Adrenal gland (tissue), 9 donors: ENCODE measurements at regions not wholly inside any gene's neighbourhood (a gene's known extent, or its start where the extent isn't known, plus 50 kb on each side); places are given as distances from the start of the nearest gene placed in this dataset.

Source experiments
- DNase-seq, 7 donors: peaks; one replicate each; pipeline ENCODE4 v3.0.0-alpha.2; 2019 to 2020
- H3K27ac ChIP-seq, 5 donors: fragments of 200-600 bp; sonication (generic) in 4 of 5; 1 replicate in 3 of 5; 2 replicates in 2 of 5; pipeline versions ENCODE4 v1.5.1 to v1.8.0; 2016 to 2020; ENCODE audit warnings: mild to moderate bottlenecking in 1 of 5
- H3K27me3 ChIP-seq: fragments of 200-600 bp; 2 replicates; pipeline ENCODE4 v1.8.0; 2021
- H3K36me3 ChIP-seq, 2 donors: fragments of 200-600 bp; replicated peaks in 1 of 2; 1 replicate in 1 of 2; 2 replicates in 1 of 2; pipeline versions ENCODE4 v1.5.1 to v1.8.0; 2018 to 2022
- H3K4me1 ChIP-seq, 2 donors: fragments of 200-600 bp; replicated peaks in 1 of 2; 1 replicate in 1 of 2; 2 replicates in 1 of 2; pipeline versions ENCODE4 v1.5.1 to v1.8.0; 2018 to 2021
- H3K4me3 ChIP-seq, 4 donors: fragments of 200-600 bp; sonication (generic) in 3 of 4; one replicate each; pipeline ENCODE4 v1.5.1; 2016 to 2018
- H3K9me3 ChIP-seq, 3 donors: fragments of 200-600 bp; sonication (generic) in 1 of 3; replicated peaks in 1 of 3; 1 replicate in 2 of 3; 2 replicates in 1 of 3; pipeline versions ENCODE4 v1.5.1 to v1.8.0; 2016 to 2021
- CTCF ChIP-seq, 6 experiments: fragments of 450-650 bp in 4 of 6; fragments of 200-600 bp in 2 of 6; sonication (generic) in 1 of 6; IDR thresholded peaks; 1 replicate in 5 of 6; 2 replicates in 1 of 6; pipeline versions ENCODE4 v1.5.1 to v1.8.0; 2016 to 2021; ENCODE audit warnings: antibody characterized with exemption in 6 of 6, mild to moderate bottlenecking in 2 of 6, moderate library complexity in 1 of 6
- POLR2A ChIP-seq, 2 donors: fragments of 450-650 bp; IDR thresholded peaks; one replicate each; pipeline ENCODE4 v1.6.1; 2017; ENCODE audit warnings: antibody characterized with exemption in 2 of 2, mild to moderate bottlenecking in 2 of 2, moderate library complexity in 1 of 2
- WGBS, 4 donors: extraction: QIAGEN DNeasy Blood & Tissue Kit in 2 of 4; methylation state at CpG; one replicate each; pipeline versions ENCODE4 v1.1.5 to v1.1.7; 2013 to 2017; 5-methylcytosine and 5-hydroxymethylcytosine counted together
- intact Hi-C, 2 donors: fragments of 100-400 bp; cut with DNase I; formaldehyde crosslinking; loops; one replicate each; pipeline versions ENCODE4 v1.14.1 to v1.15.0; 2022 to 2023
- donor health status: healthy with polysubstance abuse.
- donor health status: Bipolar disorder and iron deficiency.
- donor health status: DM: yes; HTN: yes; CAD: no.
- donor health status: DM: no; HTN: no; CAD: no.
- donor health status: DM: no; HTN: no; CAD: no.

- H3K27ac ChIP-seq, result peak overlapping the region in 2 of 5 donors; percentile 39 to 75
Observed at GRCh38 chr13:80083081-80083852, 257.7 kb downstream of the SPRY2 start.

GRCh38 chr13:80082396-80083080, 258.4 kb downstream of the SPRY2 start:
- H3K27ac ChIP-seq, result no peak overlapping the region
- H3K36me3 ChIP-seq, result no peaks in the 10 kb centered on the region
- no peak for DNase-seq
- no peak overlapping the region for H3K4me3 ChIP-seq
- H3K9me3 ChIP-seq, result no peaks in the 10 kb centered on the region
- H3K27me3 ChIP-seq, result no peaks in the 10 kb centered on the region
- TF ChIP-seq CTCF (IDR thresholded peaks at IDR 0.05) (no peak), POLR2A (IDR thresholded peaks at IDR 0.05) (no peak)
- peaks cover 0 to 8% of the 10 kb centered on the region in 2 donors for H3K4me1 ChIP-seq
- intact Hi-C loops, result no loop called here

More at GRCh38 chr13:80083081-80083852, 257.7 kb downstream of the SPRY2 start:
- intact Hi-C loops, result no loop called here
- Histone ChIP-seq H3K36me3 (no peaks in the 10 kb centered on the region), H3K27me3 (no peaks in the 10 kb centered on the region), H3K9me3 (no peaks in the 10 kb centered on the region), H3K4me1 (peaks cover 0 to 8% of the 10 kb centered on the region in 2 donors), H3K4me3 (peak overlapping the region in 1 of 4 donors; percentile 21)
- WGBS, 4 donors, result 55 to 68% (median 61%) methylated on average over 6 of the region's 6 CpGs
- no peak for TF ChIP-seq POLR2A (IDR thresholded peaks at IDR 0.05)
- no peak for TF ChIP-seq CTCF (IDR thresholded peaks at IDR 0.05)
- DNase-seq, result no peak

GRCh38 chr13:80074811-80075210, 266.1 kb downstream of the SPRY2 start:
- Histone ChIP-seq H3K36me3 (no peaks in the 10 kb centered on the region), H3K4me1 (no peaks in the 10 kb centered on the region), H3K27ac (no peak overlapping the region), H3K4me3 (no peak overlapping the region), H3K9me3 (no peaks in the 10 kb centered on the region), H3K27me3 (no peaks in the 10 kb centered on the region)
- no peak for DNase-seq
- intact Hi-C loops, result no loop called here
- 78 to 87% (median 83%) methylated on average over 4 of the region's 4 CpGs for WGBS, 4 donors
- no peak for TF ChIP-seq POLR2A (IDR thresholded peaks at IDR 0.05)

DNA sequence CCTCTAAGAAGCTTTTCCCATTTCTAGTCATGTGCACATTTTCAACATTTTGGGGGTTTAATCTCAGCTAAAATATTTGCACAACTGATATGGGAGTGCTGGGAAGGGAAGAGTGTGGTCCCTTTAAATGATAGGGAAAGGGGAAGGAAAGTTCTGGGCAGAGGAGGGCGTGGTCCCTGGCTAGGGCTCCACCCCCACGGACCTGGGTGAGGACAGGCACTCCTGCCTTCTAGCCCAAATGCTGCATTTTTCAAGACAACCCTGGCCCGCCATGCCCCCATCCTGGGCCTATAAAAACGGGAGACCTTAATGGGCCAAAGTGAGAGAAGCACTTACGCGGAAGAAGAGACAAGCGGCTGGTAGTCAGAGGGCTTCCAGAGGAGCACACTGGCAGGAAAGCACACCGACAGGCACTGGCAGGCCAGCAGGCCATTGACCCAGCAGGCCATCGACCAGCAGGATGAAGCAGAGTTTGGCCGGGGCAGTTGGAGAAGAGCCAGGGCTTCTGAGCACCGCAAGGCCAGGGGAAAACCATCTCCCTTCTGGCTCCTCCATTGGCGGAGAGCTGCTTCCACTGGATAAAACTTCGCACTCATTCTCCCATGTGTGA, 266.7 kb downstream of the SPRY2 start:
- H3K4me3 ChIP-seq, result no peak overlapping the region
- H3K9me3 ChIP-seq, result no peaks in the 10 kb centered on the region
- H3K36me3 ChIP-seq, result no peaks in the 10 kb centered on the region
- peak in 4 of 7 donors; percentile 12 to 63 (median 56) for DNase-seq
- H3K4me1 ChIP-seq, result no peaks in the 10 kb centered on the region
- no peaks in the 10 kb centered on the region for H3K27me3 ChIP-seq
- no peak overlapping the region for H3K27ac ChIP-seq
- intact Hi-C loops, result no loop called here
- TF ChIP-seq POLR2A (IDR thresholded peaks at IDR 0.05), result no peak
- no peak for TF ChIP-seq CTCF (IDR thresholded peaks at IDR 0.05)
- 75 to 90% (median 88%) methylated on average over 13 of the region's 13 CpGs for WGBS, 4 donors
